ENCODE measurements at regions not wholly inside any gene's neighbourhood (a gene's known extent, or its start where the extent isn't known, plus 50 kb on each side); places are given as distances from the start of the nearest gene placed in this dataset.

GRCh38 chr5:145408048-145408341 lies 427.1 kb downstream of the PRELID2 start:
- TF ChIP-seq OSR1 (CRISPR knock-in tag; IDR thresholded peaks at IDR 0.05) (no peak), BACH2 (CRISPR knock-in tag; IDR thresholded peaks at IDR 0.05; ENCODE audit: borderline replicate concordance) (no peak), SNAI2 (CRISPR knock-in tag; IDR thresholded peaks at IDR 0.05) (no peak), ZFP30 (CRISPR knock-in tag; IDR thresholded peaks at IDR 0.05) (no peak), CSDC2 (CRISPR knock-in tag; IDR thresholded peaks at IDR 0.05) (no peak), GLIS3 (CRISPR knock-in tag; IDR thresholded peaks at IDR 0.05) (no peak), TCF4 (CRISPR knock-in tag; IDR thresholded peaks at IDR 0.05; ENCODE audit: borderline replicate concordance) (no peak), ZNF565 (CRISPR knock-in tag; conservative IDR thresholded peaks at IDR 0.05; ENCODE audit: low read depth) (no peak), ARNTL (CRISPR knock-in tag; IDR thresholded peaks at IDR 0.05; ENCODE audit: borderline replicate concordance, low read depth) (no peak)
- TF ChIP-seq, protein P1, sequence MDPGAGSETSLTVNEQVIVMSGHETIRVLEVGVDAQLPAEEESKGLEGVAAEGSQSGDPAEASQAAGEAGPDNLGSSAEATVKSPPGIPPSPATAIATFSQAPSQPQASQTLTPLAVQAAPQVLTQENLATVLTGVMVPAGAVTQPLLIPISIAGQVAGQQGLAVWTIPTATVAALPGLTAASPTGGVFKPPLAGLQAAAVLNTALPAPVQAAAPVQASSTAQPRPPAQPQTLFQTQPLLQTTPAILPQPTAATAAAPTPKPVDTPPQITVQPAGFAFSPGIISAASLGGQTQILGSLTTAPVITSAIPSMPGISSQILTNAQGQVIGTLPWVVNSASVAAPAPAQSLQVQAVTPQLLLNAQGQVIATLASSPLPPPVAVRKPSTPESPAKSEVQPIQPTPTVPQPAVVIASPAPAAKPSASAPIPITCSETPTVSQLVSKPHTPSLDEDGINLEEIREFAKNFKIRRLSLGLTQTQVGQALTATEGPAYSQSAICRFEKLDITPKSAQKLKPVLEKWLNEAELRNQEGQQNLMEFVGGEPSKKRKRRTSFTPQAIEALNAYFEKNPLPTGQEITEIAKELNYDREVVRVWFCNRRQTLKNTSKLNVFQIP (CRISPR knock-in tag; IDR thresholded peaks at IDR 0.05; ENCODE audit: borderline replicate concordance, low read depth): no peak
- TF ChIP-seq, protein P2, sequence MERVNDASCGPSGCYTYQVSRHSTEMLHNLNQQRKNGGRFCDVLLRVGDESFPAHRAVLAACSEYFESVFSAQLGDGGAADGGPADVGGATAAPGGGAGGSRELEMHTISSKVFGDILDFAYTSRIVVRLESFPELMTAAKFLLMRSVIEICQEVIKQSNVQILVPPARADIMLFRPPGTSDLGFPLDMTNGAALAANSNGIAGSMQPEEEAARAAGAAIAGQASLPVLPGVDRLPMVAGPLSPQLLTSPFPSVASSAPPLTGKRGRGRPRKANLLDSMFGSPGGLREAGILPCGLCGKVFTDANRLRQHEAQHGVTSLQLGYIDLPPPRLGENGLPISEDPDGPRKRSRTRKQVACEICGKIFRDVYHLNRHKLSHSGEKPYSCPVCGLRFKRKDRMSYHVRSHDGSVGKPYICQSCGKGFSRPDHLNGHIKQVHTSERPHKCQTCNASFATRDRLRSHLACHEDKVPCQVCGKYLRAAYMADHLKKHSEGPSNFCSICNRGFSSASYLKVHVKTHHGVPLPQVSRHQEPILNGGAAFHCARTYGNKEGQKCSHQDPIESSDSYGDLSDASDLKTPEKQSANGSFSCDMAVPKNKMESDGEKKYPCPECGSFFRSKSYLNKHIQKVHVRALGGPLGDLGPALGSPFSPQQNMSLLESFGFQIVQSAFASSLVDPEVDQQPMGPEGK (CRISPR knock-in tag; IDR thresholded peaks at IDR 0.05; ENCODE audit: borderline replicate concordance): no peak
- ATAC-seq: no peak

DNA sequence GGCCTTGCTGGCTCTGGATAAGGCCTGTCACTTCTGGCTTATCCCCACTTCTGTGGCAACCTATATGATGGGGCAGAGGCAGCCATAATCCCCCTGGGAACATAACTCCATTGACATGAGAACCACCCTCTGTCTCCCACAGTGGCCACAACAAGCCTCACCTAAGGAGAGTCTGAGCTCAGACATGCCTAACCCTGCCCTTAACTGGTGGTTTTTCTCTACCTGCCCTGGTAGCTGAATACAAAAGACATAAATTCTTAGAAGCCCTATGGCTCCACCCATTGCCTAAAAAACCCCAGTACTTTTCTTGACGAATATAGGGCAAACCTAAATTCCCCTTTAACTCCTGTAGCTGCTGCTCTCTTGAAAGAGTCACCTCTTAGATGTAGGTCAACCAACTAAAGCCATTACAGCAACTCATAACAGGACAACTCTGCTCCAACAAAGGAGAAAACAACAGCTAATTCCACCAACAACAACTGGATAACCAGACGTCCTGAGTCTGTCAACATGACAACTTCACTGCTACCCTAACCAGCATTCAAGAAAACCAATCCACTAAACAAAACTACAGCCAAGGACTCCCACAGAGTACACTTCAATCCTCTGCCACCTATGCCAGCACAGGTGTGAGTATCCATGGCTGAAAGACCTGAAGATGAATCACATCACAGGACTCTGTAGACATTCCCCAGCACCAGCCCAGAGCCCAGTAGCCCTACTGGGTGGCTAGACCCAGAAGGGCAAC lies 427.7 kb downstream of the PRELID2 start:
- no peak for ATAC-seq
- no peak for TF ChIP-seq GLIS3 (CRISPR knock-in tag; IDR thresholded peaks at IDR 0.05)
- no peak for TF ChIP-seq ZNF70 (CRISPR knock-in tag; IDR thresholded peaks at IDR 0.05)
- no peak for TF ChIP-seq BACH2 (CRISPR knock-in tag; IDR thresholded peaks at IDR 0.05; ENCODE audit: borderline replicate concordance)
- no peak for TF ChIP-seq CSDC2 (CRISPR knock-in tag; IDR thresholded peaks at IDR 0.05)
- TF ChIP-seq TOX (CRISPR knock-in tag; IDR thresholded peaks at IDR 0.05; ENCODE audit: borderline replicate concordance): no peak
- TF ChIP-seq, protein P3, sequence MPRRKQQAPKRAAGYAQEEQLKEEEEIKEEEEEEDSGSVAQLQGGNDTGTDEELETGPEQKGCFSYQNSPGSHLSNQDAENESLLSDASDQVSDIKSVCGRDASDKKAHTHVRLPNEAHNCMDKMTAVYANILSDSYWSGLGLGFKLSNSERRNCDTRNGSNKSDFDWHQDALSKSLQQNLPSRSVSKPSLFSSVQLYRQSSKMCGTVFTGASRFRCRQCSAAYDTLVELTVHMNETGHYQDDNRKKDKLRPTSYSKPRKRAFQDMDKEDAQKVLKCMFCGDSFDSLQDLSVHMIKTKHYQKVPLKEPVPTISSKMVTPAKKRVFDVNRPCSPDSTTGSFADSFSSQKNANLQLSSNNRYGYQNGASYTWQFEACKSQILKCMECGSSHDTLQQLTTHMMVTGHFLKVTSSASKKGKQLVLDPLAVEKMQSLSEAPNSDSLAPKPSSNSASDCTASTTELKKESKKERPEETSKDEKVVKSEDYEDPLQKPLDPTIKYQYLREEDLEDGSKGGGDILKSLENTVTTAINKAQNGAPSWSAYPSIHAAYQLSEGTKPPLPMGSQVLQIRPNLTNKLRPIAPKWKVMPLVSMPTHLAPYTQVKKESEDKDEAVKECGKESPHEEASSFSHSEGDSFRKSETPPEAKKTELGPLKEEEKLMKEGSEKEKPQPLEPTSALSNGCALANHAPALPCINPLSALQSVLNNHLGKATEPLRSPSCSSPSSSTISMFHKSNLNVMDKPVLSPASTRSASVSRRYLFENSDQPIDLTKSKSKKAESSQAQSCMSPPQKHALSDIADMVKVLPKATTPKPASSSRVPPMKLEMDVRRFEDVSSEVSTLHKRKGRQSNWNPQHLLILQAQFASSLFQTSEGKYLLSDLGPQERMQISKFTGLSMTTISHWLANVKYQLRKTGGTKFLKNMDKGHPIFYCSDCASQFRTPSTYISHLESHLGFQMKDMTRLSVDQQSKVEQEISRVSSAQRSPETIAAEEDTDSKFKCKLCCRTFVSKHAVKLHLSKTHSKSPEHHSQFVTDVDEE (CRISPR knock-in tag; IDR thresholded peaks at IDR 0.05): no peak
- TF ChIP-seq CSRNP3 (CRISPR knock-in tag; IDR thresholded peaks at IDR 0.05): no peak
- TF ChIP-seq, protein P4, sequence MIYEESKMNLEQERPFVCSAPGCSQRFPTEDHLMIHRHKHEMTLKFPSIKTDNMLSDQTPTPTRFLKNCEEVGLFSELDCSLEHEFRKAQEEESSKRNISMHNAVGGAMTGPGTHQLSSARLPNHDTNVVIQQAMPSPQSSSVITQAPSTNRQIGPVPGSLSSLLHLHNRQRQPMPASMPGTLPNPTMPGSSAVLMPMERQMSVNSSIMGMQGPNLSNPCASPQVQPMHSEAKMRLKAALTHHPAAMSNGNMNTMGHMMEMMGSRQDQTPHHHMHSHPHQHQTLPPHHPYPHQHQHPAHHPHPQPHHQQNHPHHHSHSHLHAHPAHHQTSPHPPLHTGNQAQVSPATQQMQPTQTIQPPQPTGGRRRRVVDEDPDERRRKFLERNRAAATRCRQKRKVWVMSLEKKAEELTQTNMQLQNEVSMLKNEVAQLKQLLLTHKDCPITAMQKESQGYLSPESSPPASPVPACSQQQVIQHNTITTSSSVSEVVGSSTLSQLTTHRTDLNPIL (CRISPR knock-in tag; IDR thresholded peaks at IDR 0.05; ENCODE audit: low read depth): no peak
- no peak for TF ChIP-seq ZFP3 (CRISPR knock-in tag; IDR thresholded peaks at IDR 0.05)
- TF ChIP-seq ZC3H10 (CRISPR knock-in tag; IDR thresholded peaks at IDR 0.05): no peak
- no peak for TF ChIP-seq ZNF565 (CRISPR knock-in tag; conservative IDR thresholded peaks at IDR 0.05; ENCODE audit: low read depth)

DNA sequence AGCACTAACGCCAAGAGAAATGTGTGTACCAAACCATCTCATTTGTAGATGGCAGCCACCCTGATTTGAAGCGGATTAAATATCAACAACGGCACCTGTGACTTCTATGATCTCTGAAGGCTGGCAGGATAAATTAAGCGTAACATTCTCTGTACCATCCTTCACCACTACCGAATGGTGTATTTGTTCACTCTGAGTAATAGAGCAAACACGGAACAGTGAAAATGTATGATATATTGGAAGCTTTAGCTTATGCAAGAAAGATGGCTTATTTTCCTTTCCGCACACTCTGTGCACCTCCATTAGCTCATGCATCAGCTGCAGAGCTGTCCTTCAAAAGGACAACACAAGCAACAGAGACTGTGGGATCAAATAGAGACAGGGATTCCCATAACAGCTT lies 431.1 kb downstream of the PRELID2 start:
- ATAC-seq: no peak
- TF ChIP-seq PPARA (CRISPR knock-in tag; IDR thresholded peaks at IDR 0.05; ENCODE audit: borderline replicate concordance) (no peak), ZFP3 (CRISPR knock-in tag; IDR thresholded peaks at IDR 0.05) (no peak), ZNF8 (CRISPR knock-in tag; IDR thresholded peaks at IDR 0.05) (no peak)
- TF ChIP-seq, protein P4 (CRISPR knock-in tag; IDR thresholded peaks at IDR 0.05; ENCODE audit: low read depth): no peak
